Adipocyte (in vitro differentiated cells): ENCODE measurements at regions not wholly inside any gene's neighbourhood (a gene's known extent, or its start where the extent isn't known, plus 50 kb on each side); places are given as distances from the start of the nearest gene placed in this dataset.
"Not testable (repeated sequence)": the region's sequence is repeated elsewhere in the genome, so short reads cannot be mapped to it uniquely, and the experiment has no call there.

Experiments
- DNase-seq: peaks from one replicate; pipeline ENCODE4 v3.0.0-alpha.2; 2015; ENCODE audit warnings: low read depth
- H3K27me3 ChIP-seq: replicated peaks from 2 replicates; pipeline ENCODE4 v1.7.0; 2013; ENCODE audit warnings: mild to moderate bottlenecking, low read length, moderate library complexity; ENCODE audit not compliant: control insufficient read depth, insufficient read depth
- H3K36me3 ChIP-seq: 2 replicates; pipeline ENCODE4 v1.7.0; 2013; ENCODE audit warnings: low read length, mild to moderate bottlenecking, moderate library complexity; ENCODE audit not compliant: control insufficient read depth, insufficient read depth, severe bottlenecking
- H3K4me1 ChIP-seq: 2 replicates; pipeline ENCODE4 v1.7.0; 2013; ENCODE audit warnings: mild to moderate bottlenecking, low read length, moderate library complexity; ENCODE audit not compliant: control insufficient read depth, insufficient read depth
- H3K4me3 ChIP-seq: 2 replicates; pipeline ENCODE4 v1.7.0; 2013; ENCODE audit warnings: mild to moderate bottlenecking, low read length, moderate library complexity
- H3K9ac ChIP-seq: 2 replicates; pipeline ENCODE4 v1.7.0; 2013; ENCODE audit warnings: mild to moderate bottlenecking, low read length, moderate library complexity
- H3K9me3 ChIP-seq: 2 replicates; pipeline ENCODE4 v1.7.0; 2013; ENCODE audit warnings: mild to moderate bottlenecking, low read length, moderate library complexity; ENCODE audit not compliant: control insufficient read depth

DNA sequence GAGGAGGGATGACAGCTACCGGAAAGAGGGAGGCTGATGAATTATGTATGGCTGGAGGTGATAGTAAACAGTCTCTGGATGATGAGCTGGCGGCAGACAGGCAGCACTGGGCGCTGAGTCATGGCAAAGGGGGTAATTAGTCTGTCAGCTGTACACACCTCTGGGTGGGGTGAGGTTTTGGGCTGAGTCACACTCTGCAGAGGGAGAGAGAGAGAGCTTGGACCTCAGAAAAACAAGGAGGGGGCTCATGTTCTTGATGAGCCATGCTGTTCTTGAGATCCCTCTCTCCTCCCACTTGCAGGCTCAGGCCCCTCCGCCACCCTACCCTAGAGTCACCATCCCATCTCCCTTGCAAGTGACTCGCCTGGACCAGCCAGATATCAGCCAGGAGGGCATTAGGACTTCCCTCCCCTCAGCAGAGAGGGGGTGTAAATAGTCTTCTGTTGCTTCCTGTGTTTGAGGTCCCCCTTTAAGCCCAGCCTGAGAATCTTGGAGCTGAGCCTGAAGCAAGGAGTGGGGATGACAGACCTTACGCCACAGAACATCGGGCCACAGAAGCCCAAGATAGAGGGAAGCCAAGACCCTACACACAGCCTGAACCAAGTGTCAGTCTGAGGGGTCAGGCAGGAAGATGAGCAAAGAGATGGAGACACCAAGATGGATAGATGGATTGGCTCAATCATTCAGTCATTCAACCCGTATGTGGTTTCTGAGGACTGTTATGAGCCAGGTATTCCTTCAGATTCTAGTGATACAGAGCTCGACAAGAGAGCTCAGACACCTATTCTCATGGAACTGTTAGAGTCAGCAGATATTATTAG, 383.2 kb upstream of the CCL2 start:
- H3K4me3 ChIP-seq, result no peak overlapping the region
- no peaks in the 10 kb centered on the region for H3K36me3 ChIP-seq
- no peaks in the 10 kb centered on the region for H3K4me1 ChIP-seq
- H3K9me3 ChIP-seq, result no peaks in the 10 kb centered on the region
- H3K27me3 ChIP-seq, result no peaks in the 10 kb centered on the region
- H3K9ac ChIP-seq, result no peak overlapping the region
- no peak for DNase-seq

DNA sequence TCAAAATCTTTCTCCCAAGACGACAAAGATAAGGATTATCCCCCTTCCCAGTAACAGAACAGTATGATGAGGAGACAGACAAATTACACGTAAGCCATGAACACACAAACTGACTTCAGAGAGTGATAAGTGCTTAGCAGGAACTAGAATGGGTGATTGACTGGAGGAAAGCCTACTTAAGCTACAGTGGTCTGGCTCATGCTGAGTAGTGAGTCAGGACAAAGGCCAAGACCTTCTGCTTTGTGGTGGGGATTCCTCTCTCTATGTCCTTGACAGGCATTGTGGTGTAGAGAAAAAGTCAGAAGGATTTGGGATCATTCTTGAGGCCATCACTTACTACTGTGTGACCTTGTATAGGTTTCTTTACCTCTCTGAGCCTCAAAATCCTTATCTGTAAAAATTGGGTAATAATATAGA, 381.9 kb upstream of the CCL2 start:
- H3K4me1 ChIP-seq, result no peaks in the 10 kb centered on the region
- no peaks in the 10 kb centered on the region for H3K27me3 ChIP-seq
- no peaks in the 10 kb centered on the region for H3K9me3 ChIP-seq
- no peaks in the 10 kb centered on the region for H3K36me3 ChIP-seq
- no peak overlapping the region for H3K4me3 ChIP-seq
- no peak for DNase-seq
- H3K9ac ChIP-seq, result no peak overlapping the region

DNA sequence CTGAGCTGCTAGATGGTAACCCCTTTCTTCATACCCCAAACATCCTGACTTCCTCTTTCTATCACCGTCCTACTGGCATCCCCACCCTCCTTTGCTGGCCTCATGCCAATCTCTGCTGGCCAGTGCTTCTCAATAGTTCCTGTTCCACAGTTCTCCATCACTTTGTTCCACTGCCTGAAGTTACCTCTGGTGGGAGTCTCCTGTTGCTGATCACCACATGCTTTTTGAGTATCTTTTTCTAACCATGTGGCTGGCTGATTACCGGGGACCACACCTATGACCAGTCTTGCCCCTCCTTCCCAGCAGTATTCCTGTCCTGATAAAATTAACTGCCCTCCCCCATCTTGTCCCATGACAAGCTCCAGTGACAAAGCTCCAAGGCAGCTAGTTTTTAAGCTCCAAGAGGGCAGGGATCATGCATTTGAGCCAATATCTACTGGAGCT, 380.4 kb upstream of the CCL2 start:
- no peaks in the 10 kb centered on the region for H3K27me3 ChIP-seq
- no peak overlapping the region for H3K4me3 ChIP-seq
- no peaks in the 10 kb centered on the region for H3K4me1 ChIP-seq
- H3K9me3 ChIP-seq, result no peaks in the 10 kb centered on the region
- H3K36me3 ChIP-seq, result no peaks in the 10 kb centered on the region
- H3K9ac ChIP-seq, result no peak overlapping the region
- DNase-seq, result no peak

DNA sequence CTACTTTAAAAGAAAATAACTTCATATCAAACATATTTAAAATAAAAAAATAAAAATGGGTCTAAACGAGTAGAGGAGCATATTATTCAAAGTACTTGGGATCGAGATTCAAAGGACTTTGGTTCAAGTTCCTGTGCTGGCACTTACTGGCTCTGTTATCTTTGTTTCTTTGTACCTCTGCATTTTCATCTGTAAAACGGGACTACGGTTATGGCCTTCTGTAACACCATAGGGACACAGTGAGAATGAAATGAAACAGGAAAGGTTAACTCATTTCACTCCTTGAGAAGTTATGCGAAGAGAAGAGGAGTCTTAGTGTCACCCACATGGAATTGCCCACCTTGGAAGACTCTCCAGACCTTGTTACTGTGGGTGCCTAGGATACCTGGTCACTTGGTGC, 379.1 kb upstream of the CCL2 start:
- no peaks in the 10 kb centered on the region for H3K36me3 ChIP-seq
- H3K9ac ChIP-seq, result no peak overlapping the region
- H3K4me1 ChIP-seq, result no peaks in the 10 kb centered on the region
- H3K9me3 ChIP-seq, result no peaks in the 10 kb centered on the region
- H3K27me3 ChIP-seq, result no peaks in the 10 kb centered on the region
- H3K4me3 ChIP-seq, result no peak overlapping the region
- DNase-seq, result no peak

DNA sequence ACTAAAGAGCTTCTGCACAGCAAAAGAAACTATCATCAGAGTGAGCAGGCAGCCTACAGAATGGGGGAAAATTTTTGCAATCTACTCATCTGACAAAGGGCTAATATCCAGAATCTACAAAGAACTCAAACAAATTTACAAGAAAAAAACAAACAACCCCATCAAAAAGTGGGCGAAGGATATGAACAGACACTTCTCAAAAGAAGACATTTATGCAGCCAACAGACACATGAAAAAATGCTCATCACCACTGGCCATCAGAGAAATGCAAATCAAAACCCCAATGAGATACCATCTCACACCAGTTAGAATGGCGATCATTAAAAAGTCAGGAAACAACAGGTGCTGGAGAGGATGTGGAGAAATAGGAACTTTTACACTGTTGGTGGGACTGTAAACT, 372.8 kb upstream of the CCL2 start:
- H3K9me3 ChIP-seq, DNase-seq: not testable (repeated sequence)

DNA sequence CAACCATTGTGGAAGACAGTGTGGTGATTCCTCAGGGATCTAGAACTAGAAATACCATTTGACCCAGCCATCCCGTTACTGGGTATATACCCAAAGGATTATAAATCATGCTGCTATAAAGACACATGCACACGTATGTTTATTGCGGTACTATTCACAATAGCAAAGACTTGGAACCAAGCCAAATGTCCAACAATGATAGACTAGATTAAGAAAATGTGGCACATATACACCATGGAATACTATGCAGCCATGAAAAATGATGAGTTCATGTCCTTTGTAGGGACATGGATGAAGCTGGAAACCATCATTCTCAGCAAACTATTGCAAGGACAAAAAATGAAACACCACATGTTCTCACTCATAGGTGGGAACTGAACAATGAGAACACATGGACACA, 372.4 kb upstream of the CCL2 start:
- not testable (repeated sequence) for H3K9ac ChIP-seq, DNase-seq, H3K4me3 ChIP-seq, H3K27me3 ChIP-seq, H3K36me3 ChIP-seq, H3K9me3 ChIP-seq, H3K4me1 ChIP-seq

More for the DNA sequence above, 372.8 kb upstream of the CCL2 start:
- not testable (repeated sequence) for H3K36me3 ChIP-seq, H3K4me1 ChIP-seq, H3K9ac ChIP-seq, H3K4me3 ChIP-seq, H3K27me3 ChIP-seq

DNA sequence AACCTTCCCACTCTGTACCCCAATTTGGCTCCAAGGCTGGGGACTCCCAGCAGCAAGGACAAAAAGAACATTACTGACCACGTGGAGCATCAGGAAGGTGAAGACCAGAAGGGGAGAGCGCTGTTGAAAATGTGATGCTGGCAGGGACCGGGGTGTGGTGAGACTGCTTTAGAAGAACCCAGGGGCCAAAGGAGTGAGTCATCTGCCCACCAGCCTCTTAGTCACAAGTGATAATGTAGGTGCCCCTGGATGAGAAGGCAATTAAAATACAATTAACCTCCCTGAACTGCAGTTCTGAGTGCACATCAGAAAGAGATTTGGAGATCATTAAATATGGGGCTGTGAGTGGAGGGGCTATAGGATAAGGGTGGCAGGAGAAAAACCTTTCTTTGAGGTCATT, 366.6 kb upstream of the CCL2 start:
- no peak for DNase-seq
- Histone ChIP-seq H3K9me3 (no peaks in the 10 kb centered on the region), H3K4me1 (no peaks in the 10 kb centered on the region), H3K27me3 (peaks cover 9% of the 10 kb centered on the region), H3K4me3 (no peak overlapping the region), H3K9ac (no peak overlapping the region), H3K36me3 (no peaks in the 10 kb centered on the region)

DNA sequence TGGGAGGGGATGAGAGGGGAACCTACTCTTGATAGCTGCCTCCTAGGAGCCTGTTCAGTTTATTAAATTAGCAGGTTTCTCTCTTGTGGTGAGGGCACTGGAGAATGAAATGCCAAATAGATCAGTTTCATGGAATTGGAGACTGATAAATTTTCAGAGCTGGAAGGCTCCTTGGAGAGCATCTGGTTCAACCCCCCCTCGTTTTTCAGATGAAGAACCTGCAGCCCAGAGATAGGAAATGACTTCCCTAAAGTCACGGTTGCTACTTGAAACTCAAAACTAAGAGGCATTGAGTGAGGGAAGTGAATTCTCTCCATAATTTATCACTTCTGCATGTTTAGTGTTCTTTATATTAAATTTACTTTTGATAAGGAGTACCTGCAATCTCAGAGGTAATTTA, 366.0 kb upstream of the CCL2 start:
- Histone ChIP-seq H3K9ac (no peak overlapping the region), H3K36me3 (no peaks in the 10 kb centered on the region), H3K9me3 (no peaks in the 10 kb centered on the region), H3K4me1 (no peaks in the 10 kb centered on the region), H3K4me3 (no peak overlapping the region), H3K27me3 (peaks cover 9% of the 10 kb centered on the region)
- no peak for DNase-seq

DNA sequence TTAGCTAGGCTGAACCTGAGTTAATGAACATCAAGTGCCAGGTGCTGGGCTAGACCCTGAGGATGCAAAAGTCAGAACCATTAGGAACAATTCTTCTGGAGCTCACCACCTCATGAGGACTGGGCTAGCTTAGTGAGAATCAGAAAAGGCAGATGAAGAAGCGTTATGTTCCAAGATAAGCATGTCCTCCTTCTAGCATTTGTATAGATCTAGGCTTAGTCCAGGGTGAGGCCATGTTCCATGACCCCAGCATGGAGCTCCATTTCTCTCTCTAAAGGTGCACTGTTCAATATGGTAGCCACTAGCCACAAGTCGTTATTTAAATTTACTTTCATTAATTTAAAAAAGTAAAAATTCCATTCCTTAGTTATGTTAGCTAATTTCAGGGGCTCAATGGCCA, 365.3 kb upstream of the CCL2 start:
- H3K27me3 ChIP-seq, result peaks cover 7% of the 10 kb centered on the region
- H3K9me3 ChIP-seq, result no peaks in the 10 kb centered on the region
- no peak for DNase-seq

DNA sequence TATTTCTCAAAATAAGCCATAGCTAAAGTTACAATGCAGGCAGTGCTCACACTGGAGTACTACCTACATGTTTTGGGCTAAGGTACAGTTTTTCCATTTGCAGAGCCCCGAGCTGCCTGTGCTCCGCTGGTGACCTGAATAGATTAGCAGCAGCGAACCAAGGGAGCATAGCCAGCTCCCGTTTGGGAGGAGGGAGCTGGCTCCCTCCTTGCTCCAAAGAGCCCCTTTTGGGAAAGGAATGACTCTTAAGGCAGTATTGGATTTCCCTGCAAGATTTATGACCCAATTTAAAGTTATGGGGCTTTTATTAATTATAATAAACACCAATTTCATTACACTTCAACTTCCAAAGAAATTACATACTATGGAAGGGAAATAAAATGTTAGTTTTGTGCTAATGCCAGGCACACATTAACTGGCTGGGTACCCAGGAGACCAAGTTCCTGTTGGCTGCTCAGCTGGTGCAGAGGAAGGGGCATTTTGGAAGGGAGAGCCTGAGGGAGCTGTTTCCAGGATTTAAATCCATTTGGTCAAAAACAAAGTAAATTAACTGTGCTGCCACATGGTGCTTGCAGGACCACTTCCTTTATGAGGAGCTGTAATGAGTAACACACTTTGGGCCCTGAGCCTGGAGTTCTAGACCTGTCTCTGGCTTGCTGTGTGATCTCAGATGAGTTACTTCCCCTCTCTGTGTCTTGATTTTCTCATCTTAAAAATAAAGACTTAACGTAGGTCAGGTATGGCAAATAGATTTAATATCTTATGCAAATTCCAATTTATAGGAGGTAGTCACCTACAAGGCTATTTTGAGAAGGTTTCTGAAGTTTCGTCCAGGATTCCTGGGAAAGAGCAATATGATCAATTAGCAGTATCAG, 362.1 kb upstream of the CCL2 start:
- Histone ChIP-seq H3K9ac (no peak overlapping the region), H3K36me3 (no peaks in the 10 kb centered on the region), H3K4me3 (no peak overlapping the region), H3K9me3 (no peaks in the 10 kb centered on the region), H3K27me3 (peaks cover 21% of the 10 kb centered on the region), H3K4me1 (no peaks in the 10 kb centered on the region)
- DNase-seq, result no peak

More for the DNA sequence above, 365.3 kb upstream of the CCL2 start:
- Histone ChIP-seq H3K4me1 (no peaks in the 10 kb centered on the region), H3K36me3 (no peaks in the 10 kb centered on the region), H3K9ac (no peak overlapping the region), H3K4me3 (no peak overlapping the region)

DNA sequence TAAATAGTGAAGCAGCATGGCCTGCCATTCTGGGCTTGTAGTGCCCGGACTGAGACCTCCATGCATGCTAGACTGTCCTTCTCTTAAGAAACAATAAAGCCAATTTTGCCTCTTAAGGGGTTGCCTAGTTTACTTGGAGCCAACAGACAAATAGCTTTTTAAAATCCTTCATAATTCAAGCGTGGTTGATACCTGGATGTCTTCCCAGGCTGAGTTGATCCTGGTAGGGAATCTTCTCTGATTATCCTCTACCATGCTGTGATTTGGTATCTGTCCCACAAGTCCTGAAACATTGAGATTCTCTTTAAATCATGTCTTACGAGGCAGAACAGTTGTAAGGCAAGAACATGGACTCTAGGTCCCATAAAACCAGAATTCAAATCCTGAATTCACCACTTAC, 359.6 kb upstream of the CCL2 start:
- Histone ChIP-seq H3K4me1 (no peaks in the 10 kb centered on the region), H3K9ac (no peak overlapping the region), H3K9me3 (no peaks in the 10 kb centered on the region), H3K36me3 (no peaks in the 10 kb centered on the region), H3K27me3 (peaks cover 18% of the 10 kb centered on the region), H3K4me3 (no peak overlapping the region)
- no peak for DNase-seq
